ENCODE measurements at regions not wholly inside any gene's neighbourhood (a gene's known extent, or its start where the extent isn't known, plus 50 kb on each side); places are given as distances from the start of the nearest gene placed in this dataset.

DNA sequence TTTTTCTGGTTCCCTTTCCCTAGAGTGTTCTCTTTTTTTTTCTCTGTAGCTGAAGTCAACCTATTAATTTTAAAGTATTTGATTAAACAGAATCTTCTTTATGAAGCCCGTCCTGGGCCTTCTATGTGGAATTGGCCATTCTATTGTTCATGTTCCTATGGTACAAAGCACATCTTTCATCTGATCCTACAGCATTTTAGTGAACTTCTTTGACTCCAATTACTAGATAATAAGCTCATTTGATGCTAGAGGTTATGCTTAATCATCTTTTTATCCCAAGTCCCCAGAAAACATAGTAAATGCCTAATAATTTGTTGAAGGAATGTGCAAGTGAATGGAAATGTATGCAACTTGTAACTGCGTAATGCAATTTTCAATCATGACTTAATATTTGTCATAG is 472.0 kb upstream of the KLF6 start:
- no peaks in the 10 kb centered on the region for H4K20me1 ChIP-seq (replicated peaks; ENCODE audit: control insufficient read depth, insufficient read depth, low read length)
- TF ChIP-seq PTBP1 (IDR thresholded peaks at IDR 0.05; ENCODE audit: low read depth, low read length) (no peak), CBFA2T2 (conservative IDR thresholded peaks at IDR 0.05) (no peak), FOXM1 (IDR thresholded peaks at IDR 0.05; ENCODE audit: low read depth) (no peak), FOXM1 (CRISPR knock-in tag; IDR thresholded peaks at IDR 0.05; ENCODE audit: low read depth) (no peak), DPF2 (IDR thresholded peaks at IDR 0.05) (no peak)
- intact Hi-C loops (cut with micrococcal nuclease): no loop called here
- ChIA-PET POLR2A (no interaction called here), CTCF (ENCODE audit: low intra/inter-chr PET ratio) (no interaction called here)
- no peak overlapping the region for H3K4me3 ChIP-seq
- FAIRE-seq: no peak
- BruUV-seq (replicated peaks): no TSS peak
- H3K9ac ChIP-seq (ENCODE audit: insufficient read depth in 1 of 2, low read depth in 2 of 2, low read length in 2 of 2): no peak overlapping the region
- no peak for DNase-seq (ENCODE audit: extremely low read depth in 1 of 4, low spot score in 3 of 4)
- H3K27ac ChIP-seq (ENCODE audit: extremely low read depth, low read depth, low read length): no peak overlapping the region
- WGBS (ENCODE audit: insufficient coverage, low coverage, missing lambda C conversion rate): 0% methylated on average over 2 of the region's 2 CpGs
- in situ Hi-C loops (cut with MboI): no loop called here
- no peaks in the 10 kb centered on the region for H3K9me1 ChIP-seq (ENCODE audit: control insufficient read depth, insufficient read depth, low read length)
- no peak for ATAC-seq
- H3K36me3 ChIP-seq (ENCODE audit: control insufficient read depth, insufficient read depth, low read length): no peaks in the 10 kb centered on the region
- no peaks in the 10 kb centered on the region for H3K9me3 ChIP-seq (replicated peaks; ENCODE audit: control insufficient read depth, insufficient read depth, low read depth, low read length)
- H3K79me2 ChIP-seq (ENCODE audit: control insufficient read depth, insufficient read depth, low read length): no peaks in the 10 kb centered on the region
- H2AFZ ChIP-seq (ENCODE audit: low read depth, low read length): no peak overlapping the region
- no peaks in the 10 kb centered on the region for H3K4me1 ChIP-seq (replicated peaks in 1 of 2; ENCODE audit: control insufficient read depth in 2 of 2, insufficient read depth in 2 of 2, low read length in 2 of 2)
- H3K4me2 ChIP-seq (ENCODE audit: insufficient read depth, low read length): no peak overlapping the region
- H3K27me3 ChIP-seq (ENCODE audit: control insufficient read depth in 2 of 2, insufficient read depth in 2 of 2, low read length in 2 of 2): peaks cover 2 to 12% of the 10 kb centered on the region in 2 experiments; a peak in 3 of 5 replicates

DNA sequence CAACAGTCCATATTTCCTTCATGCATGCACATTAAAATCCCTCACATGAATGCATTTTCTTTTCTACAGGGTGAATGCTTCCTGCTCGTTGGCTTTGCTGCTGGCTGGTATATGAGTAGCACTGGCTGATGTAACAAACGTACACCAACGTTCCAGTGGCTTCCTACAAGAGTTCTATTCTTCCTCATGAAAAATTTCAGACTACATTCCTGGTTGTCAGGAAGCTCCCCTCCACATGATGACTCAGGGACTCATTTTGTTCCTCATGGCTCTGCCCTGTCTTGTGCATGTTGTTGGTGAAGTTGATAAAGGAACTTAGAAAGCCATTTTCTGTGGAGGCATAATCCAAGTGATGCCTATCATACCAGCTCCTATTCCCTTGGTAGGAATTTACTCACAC is 470.7 kb upstream of the KLF6 start:
- Histone ChIP-seq H3K4me3 (no peak overlapping the region), H3K27me3 (ENCODE audit: control insufficient read depth in 2 of 2, insufficient read depth in 2 of 2, low read length in 2 of 2) (peaks cover 2 to 12% of the 10 kb centered on the region in 2 experiments; a peak in 3 of 5 replicates), H3K27ac (ENCODE audit: extremely low read depth, low read depth, low read length) (no peak overlapping the region), H3K4me1 (replicated peaks in 1 of 2; ENCODE audit: control insufficient read depth in 2 of 2, insufficient read depth in 2 of 2, low read length in 2 of 2) (no peaks in the 10 kb centered on the region), H2AFZ (ENCODE audit: low read depth, low read length) (no peak overlapping the region), H3K9me1 (ENCODE audit: control insufficient read depth, insufficient read depth, low read length) (no peaks in the 10 kb centered on the region), H4K20me1 (replicated peaks; ENCODE audit: control insufficient read depth, insufficient read depth, low read length) (no peaks in the 10 kb centered on the region), H3K9me3 (replicated peaks; ENCODE audit: control insufficient read depth, insufficient read depth, low read depth, low read length) (no peaks in the 10 kb centered on the region), H3K79me2 (ENCODE audit: control insufficient read depth, insufficient read depth, low read length) (no peaks in the 10 kb centered on the region), H3K9ac (ENCODE audit: insufficient read depth in 1 of 2, low read depth in 2 of 2, low read length in 2 of 2) (no peak overlapping the region), H3K36me3 (ENCODE audit: control insufficient read depth, insufficient read depth, low read length) (no peaks in the 10 kb centered on the region), H3K4me2 (ENCODE audit: insufficient read depth, low read length) (no peak overlapping the region)
- ATAC-seq (no peak), FAIRE-seq (no peak), DNase-seq (ENCODE audit: extremely low read depth in 1 of 4, low spot score in 3 of 4) (no peak)
- 0% methylated on average over 3 of the region's 3 CpGs for WGBS (ENCODE audit: insufficient coverage, low coverage, missing lambda C conversion rate)
- CTCF ChIA-PET (ENCODE audit: low intra/inter-chr PET ratio): no interaction called here
- POLR2A ChIA-PET: no interaction called here
- in situ Hi-C loops (cut with MboI): no loop called here
- intact Hi-C loops (cut with micrococcal nuclease): no loop called here
- BruUV-seq (replicated peaks): no TSS peak
- TF ChIP-seq SOX6 (IDR thresholded peaks at IDR 0.05) (no peak), KAT8 (IDR thresholded peaks at IDR 0.05; ENCODE audit: low read depth) (no peak), PHF8 (IDR thresholded peaks at IDR 0.05; ENCODE audit: borderline replicate concordance, low read length) (no peak), FOXK1 (CRISPR knock-in tag; IDR thresholded peaks at IDR 0.05; ENCODE audit: borderline replicate concordance) (no peak)
- TF ChIP-seq, protein P1, sequence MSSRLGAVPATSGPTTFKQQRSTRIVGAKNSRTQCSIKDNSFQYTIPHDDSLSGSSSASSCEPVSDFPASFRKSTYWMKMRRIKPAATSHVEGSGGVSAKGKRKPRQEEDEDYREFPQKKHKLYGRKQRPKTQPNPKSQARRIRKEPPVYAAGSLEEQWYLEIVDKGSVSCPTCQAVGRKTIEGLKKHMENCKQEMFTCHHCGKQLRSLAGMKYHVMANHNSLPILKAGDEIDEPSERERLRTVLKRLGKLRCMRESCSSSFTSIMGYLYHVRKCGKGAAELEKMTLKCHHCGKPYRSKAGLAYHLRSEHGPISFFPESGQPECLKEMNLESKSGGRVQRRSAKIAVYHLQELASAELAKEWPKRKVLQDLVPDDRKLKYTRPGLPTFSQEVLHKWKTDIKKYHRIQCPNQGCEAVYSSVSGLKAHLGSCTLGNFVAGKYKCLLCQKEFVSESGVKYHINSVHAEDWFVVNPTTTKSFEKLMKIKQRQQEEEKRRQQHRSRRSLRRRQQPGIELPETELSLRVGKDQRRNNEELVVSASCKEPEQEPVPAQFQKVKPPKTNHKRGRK (tag; IDR thresholded peaks at IDR 0.05): no peak
- TF ChIP-seq, protein P2, sequence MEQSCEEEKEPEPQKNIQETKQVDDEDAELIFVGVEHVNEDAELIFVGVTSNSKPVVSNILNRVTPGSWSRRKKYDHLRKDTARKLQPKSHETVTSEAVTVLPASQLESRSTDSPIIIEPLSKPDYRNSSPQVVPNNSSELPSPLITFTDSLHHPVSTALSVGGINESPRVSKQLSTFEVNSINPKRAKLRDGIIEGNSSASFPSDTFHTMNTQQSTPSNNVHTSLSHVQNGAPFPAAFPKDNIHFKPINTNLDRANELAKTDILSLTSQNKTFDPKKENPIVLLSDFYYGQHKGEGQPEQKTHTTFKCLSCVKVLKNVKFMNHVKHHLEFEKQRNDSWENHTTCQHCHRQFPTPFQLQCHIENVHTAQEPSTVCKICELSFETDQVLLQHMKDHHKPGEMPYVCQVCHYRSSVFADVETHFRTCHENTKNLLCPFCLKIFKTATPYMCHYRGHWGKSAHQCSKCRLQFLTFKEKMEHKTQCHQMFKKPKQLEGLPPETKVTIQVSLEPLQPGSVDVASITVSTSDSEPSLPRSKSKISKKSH (CRISPR knock-in tag; IDR thresholded peaks at IDR 0.05): no peak
- TF ChIP-seq, protein P3, sequence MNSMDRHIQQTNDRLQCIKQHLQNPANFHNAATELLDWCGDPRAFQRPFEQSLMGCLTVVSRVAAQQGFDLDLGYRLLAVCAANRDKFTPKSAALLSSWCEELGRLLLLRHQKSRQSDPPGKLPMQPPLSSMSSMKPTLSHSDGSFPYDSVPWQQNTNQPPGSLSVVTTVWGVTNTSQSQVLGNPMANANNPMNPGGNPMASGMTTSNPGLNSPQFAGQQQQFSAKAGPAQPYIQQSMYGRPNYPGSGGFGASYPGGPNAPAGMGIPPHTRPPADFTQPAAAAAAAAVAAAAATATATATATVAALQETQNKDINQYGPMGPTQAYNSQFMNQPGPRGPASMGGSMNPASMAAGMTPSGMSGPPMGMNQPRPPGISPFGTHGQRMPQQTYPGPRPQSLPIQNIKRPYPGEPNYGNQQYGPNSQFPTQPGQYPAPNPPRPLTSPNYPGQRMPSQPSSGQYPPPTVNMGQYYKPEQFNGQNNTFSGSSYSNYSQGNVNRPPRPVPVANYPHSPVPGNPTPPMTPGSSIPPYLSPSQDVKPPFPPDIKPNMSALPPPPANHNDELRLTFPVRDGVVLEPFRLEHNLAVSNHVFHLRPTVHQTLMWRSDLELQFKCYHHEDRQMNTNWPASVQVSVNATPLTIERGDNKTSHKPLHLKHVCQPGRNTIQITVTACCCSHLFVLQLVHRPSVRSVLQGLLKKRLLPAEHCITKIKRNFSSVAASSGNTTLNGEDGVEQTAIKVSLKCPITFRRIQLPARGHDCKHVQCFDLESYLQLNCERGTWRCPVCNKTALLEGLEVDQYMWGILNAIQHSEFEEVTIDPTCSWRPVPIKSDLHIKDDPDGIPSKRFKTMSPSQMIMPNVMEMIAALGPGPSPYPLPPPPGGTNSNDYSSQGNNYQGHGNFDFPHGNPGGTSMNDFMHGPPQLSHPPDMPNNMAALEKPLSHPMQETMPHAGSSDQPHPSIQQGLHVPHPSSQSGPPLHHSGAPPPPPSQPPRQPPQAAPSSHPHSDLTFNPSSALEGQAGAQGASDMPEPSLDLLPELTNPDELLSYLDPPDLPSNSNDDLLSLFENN (IDR thresholded peaks at IDR 0.05; ENCODE audit: low read depth in 2 of 2, low read length in 2 of 2): no peak

All from K562 (cell line).